ENCODE measurements at regions not wholly inside any gene's neighbourhood (a gene's known extent, or its start where the extent isn't known, plus 50 kb on each side); places are given as distances from the start of the nearest gene placed in this dataset.

GRCh38 chr15:61613729-61614128, 384.6 kb upstream of the RORA start:
- no peak for TF ChIP-seq CTCF (conservative IDR thresholded peaks at IDR 0.05)
- Histone ChIP-seq H3K27ac (ENCODE audit: low read depth, low read length) (no peak overlapping the region), H3K4me3 (ENCODE audit: low read length) (no peak overlapping the region), H3K27me3 (ENCODE audit: control insufficient read depth, insufficient read depth, low read length, poor library complexity, severe bottlenecking) (no peaks in the 10 kb centered on the region), H3K4me1 (ENCODE audit: control insufficient read depth, insufficient read depth, low read length) (no peaks in the 10 kb centered on the region), H3K36me3 (ENCODE audit: control insufficient read depth, insufficient read depth, low read length) (no peaks in the 10 kb centered on the region), H3K9me3 (ENCODE audit: control insufficient read depth, low read length) (peaks cover 4% of the 10 kb centered on the region), H3K9ac (ENCODE audit: extremely low read depth, low read length, poor library complexity, severe bottlenecking) (no peak overlapping the region)
- no peak for DNase-seq
- Mint-ChIP-seq H3K4me3 (no peak overlapping the region), H3K27ac (no peak overlapping the region), H3K4me1 (no peaks in the 10 kb centered on the region), H3K9me3 (peaks cover 7% of the 10 kb centered on the region), H3K36me3 (ENCODE audit: low read depth) (no peaks in the 10 kb centered on the region), H3K27me3 (ENCODE audit: insufficient read depth) (peaks cover 5% of the 10 kb centered on the region)

- Histone ChIP-seq H3K27ac (ENCODE audit: low read depth, low read length) (no peak overlapping the region), H3K27me3 (ENCODE audit: control insufficient read depth, insufficient read depth, low read length, poor library complexity, severe bottlenecking) (no peaks in the 10 kb centered on the region), H3K36me3 (ENCODE audit: control insufficient read depth, insufficient read depth, low read length) (no peaks in the 10 kb centered on the region), H3K4me3 (ENCODE audit: low read length) (no peak overlapping the region), H3K4me1 (ENCODE audit: control insufficient read depth, insufficient read depth, low read length) (no peaks in the 10 kb centered on the region), H3K9me3 (ENCODE audit: control insufficient read depth, low read length) (peaks cover 4% of the 10 kb centered on the region), H3K9ac (ENCODE audit: extremely low read depth, low read length, poor library complexity, severe bottlenecking) (no peak overlapping the region)
- no peak for TF ChIP-seq CTCF (conservative IDR thresholded peaks at IDR 0.05)
- H3K9me3 Mint-ChIP-seq: peaks cover 5% of the 10 kb centered on the region
- no peak for DNase-seq
- H3K27me3 Mint-ChIP-seq (ENCODE audit: insufficient read depth): peaks cover 5% of the 10 kb centered on the region
- H3K36me3 Mint-ChIP-seq (ENCODE audit: low read depth): no peaks in the 10 kb centered on the region
- no peak overlapping the region for H3K27ac Mint-ChIP-seq
- no peaks in the 10 kb centered on the region for H3K4me1 Mint-ChIP-seq
- H3K4me3 Mint-ChIP-seq: no peak overlapping the region
Observed at GRCh38 chr15:61613138-61613537, 384.0 kb upstream of the RORA start.

- no peaks in the 10 kb centered on the region for H3K9me3 Mint-ChIP-seq
- H3K4me3 Mint-ChIP-seq: no peak overlapping the region
- Histone ChIP-seq H3K27me3 (ENCODE audit: control insufficient read depth, insufficient read depth, low read length, poor library complexity, severe bottlenecking) (no peaks in the 10 kb centered on the region), H3K4me3 (ENCODE audit: low read length) (no peak overlapping the region), H3K9ac (ENCODE audit: extremely low read depth, low read length, poor library complexity, severe bottlenecking) (no peak overlapping the region), H3K27ac (ENCODE audit: low read depth, low read length) (no peak overlapping the region), H3K9me3 (ENCODE audit: control insufficient read depth, low read length) (no peaks in the 10 kb centered on the region), H3K36me3 (ENCODE audit: control insufficient read depth, insufficient read depth, low read length) (no peaks in the 10 kb centered on the region), H3K4me1 (ENCODE audit: control insufficient read depth, insufficient read depth, low read length) (no peaks in the 10 kb centered on the region)
- H3K27ac Mint-ChIP-seq: no peak overlapping the region
- H3K27me3 Mint-ChIP-seq (ENCODE audit: insufficient read depth): peaks cover 5% of the 10 kb centered on the region
- no peaks in the 10 kb centered on the region for H3K4me1 Mint-ChIP-seq
- no peak for DNase-seq
- H3K36me3 Mint-ChIP-seq (ENCODE audit: low read depth): no peaks in the 10 kb centered on the region
- TF ChIP-seq CTCF (conservative IDR thresholded peaks at IDR 0.05): no peak
Observed at GRCh38 chr15:61612111-61612510, 383.0 kb upstream of the RORA start.

All from endodermal cell (in vitro differentiated cells).